WTC11 (cell line): ENCODE measurements at regions not wholly inside any gene's neighbourhood (a gene's known extent, or its start where the extent isn't known, plus 50 kb on each side); places are given as distances from the start of the nearest gene placed in this dataset.

Experiments used
- ATAC-seq: fragments of 200-7000 bp; cut with Tn5 transposase; 2 replicates; pipeline ENCODE4 v1.10.0; 2021; ENCODE audit warnings: mild to moderate bottlenecking, moderate library complexity
- CTCF ChIA-PET: fragments of 300-600 bp; sonication (Branson Sonifier 250); formaldehyde crosslinking; loops from one replicate; lab custom pipeline; 2021; ENCODE audit warnings: antibody characterized with exemption; lab: Charles Lee
- POLR2A ChIA-PET: fragments of 350-600 bp; sonication (Branson Sonifier 250); formaldehyde crosslinking; loops from one replicate; lab custom pipeline; 2021; ENCODE audit warnings: antibody characterized with exemption; lab: Charles Lee
- DNase-seq: peaks from one replicate; pipeline ENCODE4 v3.0.0; 2021; ENCODE audit warnings: low spot score
- H3K27ac Mint-ChIP-seq: 2 replicates; pipeline ENCODE4 v1.8.0; 2021; ENCODE audit warnings: mixed read lengths
- H3K27me3 Mint-ChIP-seq: 2 replicates; pipeline ENCODE4 v1.8.0; 2021; ENCODE audit warnings: low read depth, mild to moderate bottlenecking, moderate library complexity, mixed read lengths
- H3K36me3 Mint-ChIP-seq: 2 replicates; pipeline ENCODE4 v1.8.0; 2021; ENCODE audit warnings: mixed read lengths
- H3K4me1 Mint-ChIP-seq: 2 replicates; pipeline ENCODE4 v1.8.0; 2022; ENCODE audit warnings: mixed read lengths
- H3K4me3 Mint-ChIP-seq: 2 replicates; pipeline ENCODE4 v1.8.0; 2021; ENCODE audit warnings: mild to moderate bottlenecking, moderate library complexity, mixed read lengths
- H3K9me3 Mint-ChIP-seq: 2 replicates; pipeline ENCODE4 v1.8.0; 2021; ENCODE audit warnings: mixed read lengths
- ARID4B ChIP-seq: sonication (generic); formaldehyde crosslinking; IDR thresholded peaks from 2 replicates; pipeline ENCODE4 v1.8.0; 2023; ENCODE audit warnings: missing genetic modification reagents, mild to moderate bottlenecking, borderline replicate concordance
- ATF3 ChIP-seq: sonication (generic); formaldehyde crosslinking; conservative IDR thresholded peaks from 2 replicates; pipeline ENCODE4 v1.8.1; 2022; ENCODE audit warnings: mild to moderate bottlenecking, missing genetic modification reagents
- E2F1 ChIP-seq: sonication (generic); formaldehyde crosslinking; IDR thresholded peaks from 2 replicates; pipeline ENCODE4 v1.8.0; 2022; ENCODE audit warnings: mild to moderate bottlenecking, missing genetic modification reagents
- FOXP4 ChIP-seq: sonication (generic); formaldehyde crosslinking; IDR thresholded peaks from 2 replicates; pipeline ENCODE4 v1.8.0; 2022; ENCODE audit warnings: mild to moderate bottlenecking, missing genetic modification reagents
- GTF2I ChIP-seq: fragments of 250-450 bp; sonication (Bioruptor Pico); conservative IDR thresholded peaks from 2 replicates; pipeline ENCODE4 v1.4.0; 2021; ENCODE audit warnings: mild to moderate bottlenecking
- ZNF532 ChIP-seq: fragments of 250-450 bp; sonication (Bioruptor Pico); IDR thresholded peaks from 2 replicates; pipeline ENCODE4 v1.9.0; 2021; ENCODE audit warnings: mild to moderate bottlenecking, borderline replicate concordance
- ZNF671 ChIP-seq: fragments of 250-450 bp; sonication (Bioruptor Pico); IDR thresholded peaks from 2 replicates; pipeline ENCODE4 v1.8.0; 2021; ENCODE audit warnings: mild to moderate bottlenecking
- TF ChIP-seq, protein P1 (sequence below): sonication (generic); formaldehyde crosslinking; IDR thresholded peaks from 2 replicates; pipeline ENCODE4 v1.8.0; 2022; ENCODE audit warnings: missing genetic modification reagents
- TF ChIP-seq, protein P2 (sequence below): fragments of 250-450 bp; sonication (Bioruptor Pico); conservative IDR thresholded peaks from 2 replicates; pipeline ENCODE4 v1.9.0; 2021; ENCODE audit warnings: mild to moderate bottlenecking
- TF ChIP-seq, protein P3 (sequence below): sonication (generic); formaldehyde crosslinking; IDR thresholded peaks from 2 replicates; pipeline ENCODE4 v1.8.0; 2023; ENCODE audit warnings: missing genetic modification reagents

DNA sequence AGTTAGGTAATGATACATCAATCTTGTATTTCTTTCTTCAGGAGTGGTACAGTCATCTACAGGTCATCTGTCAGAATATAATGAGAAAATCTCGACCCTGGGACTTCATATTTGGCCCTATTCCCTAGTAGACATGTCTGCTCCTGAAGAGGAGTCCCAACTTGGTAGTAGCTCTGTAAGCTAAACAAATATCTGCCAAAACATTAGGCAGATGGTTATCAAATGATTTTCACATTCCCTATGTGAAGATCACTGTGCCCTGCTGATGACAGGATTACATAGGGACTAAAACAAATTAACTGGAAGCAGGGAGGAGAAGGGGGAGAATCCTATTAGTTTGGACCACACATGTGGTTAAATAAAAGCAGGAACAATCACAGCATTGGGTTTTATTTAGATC lies 138.6 kb upstream of the NFIB start:
- ATAC-seq (no peak), DNase-seq (no peak)
- Mint-ChIP-seq H3K27ac (no peak overlapping the region), H3K9me3 (no peaks in the 10 kb centered on the region), H3K4me3 (no peak overlapping the region), H3K36me3 (no peaks in the 10 kb centered on the region), H3K27me3 (no peaks in the 10 kb centered on the region), H3K4me1 (peaks cover 5% of the 10 kb centered on the region; the same call in 1 of the 2 replicates)
- TF ChIP-seq, protein P1, sequence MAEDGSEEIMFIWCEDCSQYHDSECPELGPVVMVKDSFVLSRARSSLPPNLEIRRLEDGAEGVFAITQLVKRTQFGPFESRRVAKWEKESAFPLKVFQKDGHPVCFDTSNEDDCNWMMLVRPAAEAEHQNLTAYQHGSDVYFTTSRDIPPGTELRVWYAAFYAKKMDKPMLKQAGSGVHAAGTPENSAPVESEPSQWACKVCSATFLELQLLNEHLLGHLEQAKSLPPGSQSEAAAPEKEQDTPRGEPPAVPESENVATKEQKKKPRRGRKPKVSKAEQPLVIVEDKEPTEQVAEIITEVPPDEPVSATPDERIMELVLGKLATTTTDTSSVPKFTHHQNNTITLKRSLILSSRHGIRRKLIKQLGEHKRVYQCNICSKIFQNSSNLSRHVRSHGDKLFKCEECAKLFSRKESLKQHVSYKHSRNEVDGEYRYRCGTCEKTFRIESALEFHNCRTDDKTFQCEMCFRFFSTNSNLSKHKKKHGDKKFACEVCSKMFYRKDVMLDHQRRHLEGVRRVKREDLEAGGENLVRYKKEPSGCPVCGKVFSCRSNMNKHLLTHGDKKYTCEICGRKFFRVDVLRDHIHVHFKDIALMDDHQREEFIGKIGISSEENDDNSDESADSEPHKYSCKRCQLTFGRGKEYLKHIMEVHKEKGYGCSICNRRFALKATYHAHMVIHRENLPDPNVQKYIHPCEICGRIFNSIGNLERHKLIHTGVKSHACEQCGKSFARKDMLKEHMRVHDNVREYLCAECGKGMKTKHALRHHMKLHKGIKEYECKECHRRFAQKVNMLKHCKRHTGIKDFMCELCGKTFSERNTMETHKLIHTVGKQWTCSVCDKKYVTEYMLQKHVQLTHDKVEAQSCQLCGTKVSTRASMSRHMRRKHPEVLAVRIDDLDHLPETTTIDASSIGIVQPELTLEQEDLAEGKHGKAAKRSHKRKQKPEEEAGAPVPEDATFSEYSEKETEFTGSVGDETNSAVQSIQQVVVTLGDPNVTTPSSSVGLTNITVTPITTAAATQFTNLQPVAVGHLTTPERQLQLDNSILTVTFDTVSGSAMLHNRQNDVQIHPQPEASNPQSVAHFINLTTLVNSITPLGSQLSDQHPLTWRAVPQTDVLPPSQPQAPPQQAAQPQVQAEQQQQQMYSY (CRISPR knock-in tag) = no peak
- TF ChIP-seq E2F1 = no peak
- TF ChIP-seq ATF3 (CRISPR knock-in tag) = no peak
- TF ChIP-seq, protein P2, sequence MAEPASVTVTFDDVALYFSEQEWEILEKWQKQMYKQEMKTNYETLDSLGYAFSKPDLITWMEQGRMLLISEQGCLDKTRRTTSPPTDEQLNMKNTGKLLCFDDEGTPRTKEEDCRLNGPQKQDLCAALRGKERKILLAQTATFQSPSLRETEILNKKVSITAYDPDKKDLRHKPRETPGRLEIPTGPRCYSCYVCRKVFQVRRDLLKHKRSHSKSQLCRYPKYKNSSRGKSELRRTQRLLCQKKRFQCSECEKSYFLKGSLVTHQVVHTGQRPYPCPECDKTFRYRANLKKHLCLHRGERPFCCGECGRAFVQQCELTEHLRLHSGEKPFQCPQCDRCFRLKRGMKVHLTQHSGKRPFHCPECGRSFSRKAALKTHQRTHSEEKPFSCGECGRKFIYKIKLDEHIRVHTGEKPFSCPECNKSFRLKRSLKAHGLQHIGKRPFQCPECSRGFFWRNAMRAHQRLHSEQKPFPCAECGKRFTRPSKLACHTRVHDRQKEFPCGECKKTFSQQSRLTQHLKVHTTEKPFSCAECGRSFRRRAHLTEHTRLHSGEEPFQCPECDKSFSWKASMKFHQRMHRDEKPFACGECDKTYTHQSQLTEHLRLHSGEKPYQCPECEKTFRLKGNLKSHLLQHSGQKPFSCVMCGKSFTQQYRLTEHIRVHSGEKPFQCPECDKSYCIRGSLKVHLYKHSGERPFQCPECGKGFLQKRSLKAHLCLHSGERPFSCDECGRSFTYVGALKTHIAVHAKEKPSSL (CRISPR knock-in tag) = no peak
- no peak for TF ChIP-seq ARID4B
- no peak for TF ChIP-seq FOXP4
- POLR2A ChIA-PET = no interaction called here
- CTCF ChIA-PET = no interaction called here

DNA sequence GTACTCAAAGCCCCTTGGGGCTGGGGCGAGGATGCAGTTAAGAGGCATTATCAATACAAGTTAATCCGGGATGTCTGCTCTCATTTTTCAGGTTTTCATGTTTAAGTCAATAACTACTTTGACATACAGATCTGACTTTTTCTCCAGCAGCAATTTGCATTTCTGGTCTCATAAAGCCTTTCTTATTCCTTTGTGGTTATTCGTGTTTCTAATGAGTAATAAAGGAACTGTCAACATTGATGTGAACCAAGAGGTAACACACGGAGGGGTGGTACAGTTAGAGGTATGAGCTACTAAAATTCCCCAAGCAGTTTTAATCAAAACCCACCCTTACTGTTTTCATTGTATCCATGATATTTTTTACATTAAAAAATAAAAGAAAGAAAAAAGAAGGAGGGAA lies 138.0 kb upstream of the NFIB start:
- ChIA-PET CTCF (no interaction called here), POLR2A (no interaction called here)
- Mint-ChIP-seq H3K36me3 (no peaks in the 10 kb centered on the region), H3K27me3 (no peaks in the 10 kb centered on the region), H3K4me3 (no peak overlapping the region), H3K27ac (no peak overlapping the region), H3K4me1 (peaks cover 5% of the 10 kb centered on the region; the same call in 1 of the 2 replicates), H3K9me3 (no peaks in the 10 kb centered on the region)
- ATAC-seq (no peak), DNase-seq (no peak)
- TF ChIP-seq ZNF671 (no peak), GTF2I (no peak), ZNF532 (CRISPR knock-in tag) (no peak)
- TF ChIP-seq, protein P3, sequence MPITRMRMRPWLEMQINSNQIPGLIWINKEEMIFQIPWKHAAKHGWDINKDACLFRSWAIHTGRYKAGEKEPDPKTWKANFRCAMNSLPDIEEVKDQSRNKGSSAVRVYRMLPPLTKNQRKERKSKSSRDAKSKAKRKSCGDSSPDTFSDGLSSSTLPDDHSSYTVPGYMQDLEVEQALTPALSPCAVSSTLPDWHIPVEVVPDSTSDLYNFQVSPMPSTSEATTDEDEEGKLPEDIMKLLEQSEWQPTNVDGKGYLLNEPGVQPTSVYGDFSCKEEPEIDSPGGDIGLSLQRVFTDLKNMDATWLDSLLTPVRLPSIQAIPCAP (CRISPR knock-in tag) = no peak
- TF ChIP-seq, protein P1 (CRISPR knock-in tag) = no peak
